ENCODE measurements at regions not wholly inside any gene's neighbourhood (a gene's known extent, or its start where the extent isn't known, plus 50 kb on each side); places are given as distances from the start of the nearest gene placed in this dataset.

GRCh38 chr6:87785229-87785862, 83.3 kb upstream of the AKIRIN2 start:
- no peak for ATAC-seq
- no peak for TF ChIP-seq CSDC2 (CRISPR knock-in tag; IDR thresholded peaks at IDR 0.05)
- no peak for TF ChIP-seq PATZ1 (CRISPR knock-in tag; IDR thresholded peaks at IDR 0.05; ENCODE audit: borderline replicate concordance)
- no peak for TF ChIP-seq ESRRG (CRISPR knock-in tag; IDR thresholded peaks at IDR 0.05)
- TF ChIP-seq SNAI2 (CRISPR knock-in tag; IDR thresholded peaks at IDR 0.05): no peak
- TF ChIP-seq ARNTL (CRISPR knock-in tag; IDR thresholded peaks at IDR 0.05; ENCODE audit: borderline replicate concordance, low read depth): no peak
- TF ChIP-seq ZNF70 (CRISPR knock-in tag; IDR thresholded peaks at IDR 0.05): no peak
- no peak for TF ChIP-seq ZFP3 (CRISPR knock-in tag; IDR thresholded peaks at IDR 0.05)
- TF ChIP-seq ZNF565 (CRISPR knock-in tag; conservative IDR thresholded peaks at IDR 0.05; ENCODE audit: low read depth): no peak
- no peak for TF ChIP-seq CREB5 (CRISPR knock-in tag; IDR thresholded peaks at IDR 0.05; ENCODE audit: low read depth)
- TF ChIP-seq CSRNP3 (CRISPR knock-in tag; IDR thresholded peaks at IDR 0.05): no peak
- TF ChIP-seq POU6F1 (CRISPR knock-in tag; IDR thresholded peaks at IDR 0.05; ENCODE audit: borderline replicate concordance, low read depth): no peak
- TF ChIP-seq TOX (CRISPR knock-in tag; IDR thresholded peaks at IDR 0.05; ENCODE audit: borderline replicate concordance): no peak
- no peak for TF ChIP-seq RARB (CRISPR knock-in tag; IDR thresholded peaks at IDR 0.05)
- TF ChIP-seq ZNF8 (CRISPR knock-in tag; IDR thresholded peaks at IDR 0.05): no peak
- TF ChIP-seq ZC3H10 (CRISPR knock-in tag; IDR thresholded peaks at IDR 0.05): no peak
- no peak for TF ChIP-seq ZFP30 (CRISPR knock-in tag; IDR thresholded peaks at IDR 0.05)
- no peak for TF ChIP-seq PPARA (CRISPR knock-in tag; IDR thresholded peaks at IDR 0.05; ENCODE audit: borderline replicate concordance)
- TF ChIP-seq GLIS3 (CRISPR knock-in tag; IDR thresholded peaks at IDR 0.05): no peak
- TF ChIP-seq BACH2 (CRISPR knock-in tag; IDR thresholded peaks at IDR 0.05; ENCODE audit: borderline replicate concordance): no peak

- TF ChIP-seq ISL1 (CRISPR knock-in tag; IDR thresholded peaks at IDR 0.05) (no peak), PATZ1 (CRISPR knock-in tag; IDR thresholded peaks at IDR 0.05; ENCODE audit: borderline replicate concordance) (no peak), ESRRG (CRISPR knock-in tag; IDR thresholded peaks at IDR 0.05) (no peak), SNAI2 (CRISPR knock-in tag; IDR thresholded peaks at IDR 0.05) (no peak), TCF4 (CRISPR knock-in tag; IDR thresholded peaks at IDR 0.05; ENCODE audit: borderline replicate concordance) (no peak), PPARA (CRISPR knock-in tag; IDR thresholded peaks at IDR 0.05; ENCODE audit: borderline replicate concordance) (no peak), ZC3H10 (CRISPR knock-in tag; IDR thresholded peaks at IDR 0.05) (no peak), BACH2 (CRISPR knock-in tag; IDR thresholded peaks at IDR 0.05; ENCODE audit: borderline replicate concordance) (no peak), ZNF70 (CRISPR knock-in tag; IDR thresholded peaks at IDR 0.05) (no peak)
These were observed 82.7 kb upstream of the AKIRIN2 start for GRCh38 chr6:87784690-87785089.

GRCh38 chr6:87784051-87784450, 82.0 kb upstream of the AKIRIN2 start:
- ATAC-seq: no peak
- TF ChIP-seq ZC3H10 (CRISPR knock-in tag; IDR thresholded peaks at IDR 0.05) (no peak), ISL1 (CRISPR knock-in tag; IDR thresholded peaks at IDR 0.05) (no peak), ZFP30 (CRISPR knock-in tag; IDR thresholded peaks at IDR 0.05) (no peak), PATZ1 (CRISPR knock-in tag; IDR thresholded peaks at IDR 0.05; ENCODE audit: borderline replicate concordance) (no peak), ARNTL (CRISPR knock-in tag; IDR thresholded peaks at IDR 0.05; ENCODE audit: borderline replicate concordance, low read depth) (no peak), CSDC2 (CRISPR knock-in tag; IDR thresholded peaks at IDR 0.05) (no peak)

More at GRCh38 chr6:87784690-87785089, 82.7 kb upstream of the AKIRIN2 start:
- no peak for ATAC-seq
